SK-N-SH (cell line): ENCODE measurements at regions not wholly inside any gene's neighbourhood (a gene's known extent, or its start where the extent isn't known, plus 50 kb on each side); places are given as distances from the start of the nearest gene placed in this dataset.

Source experiments
- CTCF ChIA-PET: fragments of 300-600, 350-600 bp; formaldehyde crosslinking; extraction: SDS; loops from one replicate; lab custom pipeline; 2021; lab: Yijun Ruan, JAX
- POLR2A ChIA-PET: fragments of 350-600 bp; sonication (Branson Sonifier 250); formaldehyde crosslinking; extraction: SDS; loops from one replicate; lab custom pipeline; 2020; ENCODE audit warnings: antibody characterized with exemption, inconsistent platforms; lab: Yijun Ruan, JAX
- DNase-seq: peaks from one replicate; pipeline ENCODE4 v3.0.0; 2012
- H2AFZ ChIP-seq: fragments of 200-600 bp; sonication (generic); 2 replicates; pipeline ENCODE4 v1.8.1; 2016; ENCODE audit warnings: antibody characterized with exemption, mild to moderate bottlenecking, low read depth
- H3F3A ChIP-seq: fragments of 200-600 bp; sonication (generic); replicated peaks from 2 replicates; pipeline ENCODE3; 2016; ENCODE audit warnings: antibody characterized with exemption, mild to moderate bottlenecking; ENCODE audit not compliant: insufficient read depth
- H3K27ac ChIP-seq, 2 experiments: fragments of 200-500 bp in 1 of 2; fragments of 200-600 bp in 1 of 2; sonication (Bioruptor generic) in 1 of 2; sonication (generic), shearing (Covaris generic) in 1 of 2; 2 replicates each; pipeline versions ENCODE4 v1.5.1 to v1.6.1; 2014 to 2016; ENCODE audit warnings: low read depth in 2 of 2, inconsistent platforms in 1 of 2, low read length in 1 of 2, mild to moderate bottlenecking in 1 of 2, mixed read lengths in 1 of 2
- H3K27me3 ChIP-seq: fragments of 200-600 bp; sonication (generic), shearing (Covaris generic); 2 replicates; pipeline ENCODE4 v1.6.1; 2016; ENCODE audit warnings: mixed run types; ENCODE audit not compliant: insufficient read depth
- H3K36me3 ChIP-seq, 2 experiments: fragments of 200-500 bp in 1 of 2; fragments of 200-600 bp in 1 of 2; sonication (Bioruptor generic) in 1 of 2; sonication (generic) in 1 of 2; replicated peaks in 1 of 2; 2 replicates each; pipeline versions ENCODE3 to v1.5.1; 2014 to 2016; ENCODE audit warnings: low read length in 1 of 2, mild to moderate bottlenecking in 1 of 2; ENCODE audit not compliant: insufficient read depth in 2 of 2, control insufficient read depth in 1 of 2
- H3K4me1 ChIP-seq, 2 experiments: fragments of 200-500 bp in 1 of 2; fragments of 200-600 bp in 1 of 2; sonication (Bioruptor generic) in 1 of 2; sonication (generic), shearing (Covaris generic) in 1 of 2; 2 replicates each; pipeline versions ENCODE4 v1.5.1 to v1.6.1; 2014 to 2016; ENCODE audit warnings: low read depth in 1 of 2, low read length in 1 of 2, mixed run types in 1 of 2; ENCODE audit not compliant: insufficient read depth in 2 of 2, control insufficient read depth in 1 of 2
- H3K4me2 ChIP-seq: fragments of 200-600 bp; sonication (generic), shearing (Covaris generic); 2 replicates; pipeline ENCODE4 v1.6.1; 2017; ENCODE audit warnings: mixed run types
- H3K4me3 ChIP-seq, 2 experiments: fragments of 200-500 bp in 1 of 2; fragments of 200-600 bp in 1 of 2; sonication (Bioruptor generic) in 1 of 2; sonication (generic), shearing (Covaris generic) in 1 of 2; 2 replicates each; pipeline versions ENCODE4 v1.5.1 to v1.8.1; 2014 to 2016; ENCODE audit warnings: low read depth in 2 of 2, inconsistent platforms in 1 of 2, low read length in 1 of 2, mild to moderate bottlenecking in 1 of 2, mixed read lengths in 1 of 2, moderate library complexity in 1 of 2
- H3K79me2 ChIP-seq: fragments of 200-600 bp; sonication (generic); 2 replicates; pipeline ENCODE4 v1.8.1; 2017; ENCODE audit warnings: mild to moderate bottlenecking; ENCODE audit not compliant: insufficient read depth
- H3K9ac ChIP-seq: fragments of 200-600 bp; sonication (generic); 2 replicates; pipeline ENCODE4 v1.6.1; 2017; ENCODE audit warnings: mixed run types
- H3K9me2 ChIP-seq: fragments of 200-600 bp; sonication (generic); 2 replicates; pipeline ENCODE4 v1.6.1; 2017; ENCODE audit warnings: mixed run types
- H3K9me3 ChIP-seq: fragments of 200-600 bp; sonication (generic); 2 replicates; pipeline ENCODE4 v1.6.1; 2017; ENCODE audit warnings: mixed run types, mild to moderate bottlenecking, moderate library complexity
- H4K20me1 ChIP-seq: fragments of 200-600 bp; sonication (generic); 2 replicates; pipeline ENCODE4 v1.6.1; 2017; ENCODE audit warnings: mild to moderate bottlenecking, mixed run types; ENCODE audit not compliant: insufficient read depth
- ELF1 ChIP-seq: IDR thresholded peaks from 2 replicates; pipeline ENCODE4 v1.4.0; 2012
- EZH2phosphoT487 ChIP-seq: fragments of 200-600 bp; sonication (generic); IDR thresholded peaks from 2 replicates; pipeline ENCODE4 v1.6.1; 2017; ENCODE audit warnings: low read depth, mixed run types, mild to moderate bottlenecking, antibody characterized with exemption, moderate library complexity, borderline replicate concordance
- GATA2 ChIP-seq: sonication (generic); formaldehyde crosslinking; IDR thresholded peaks from 2 replicates; pipeline ENCODE4 v1.5.0; 2020; ENCODE audit warnings: mild to moderate bottlenecking, missing genetic modification reagents
- JUND ChIP-seq: IDR thresholded peaks from 2 replicates; pipeline ENCODE4 v1.4.0; 2012
- MEF2A ChIP-seq: IDR thresholded peaks from 2 replicates; pipeline ENCODE4 v1.4.0; 2012; ENCODE audit warnings: low read depth, borderline replicate concordance
- NFIC ChIP-seq: IDR thresholded peaks from 2 replicates; pipeline ENCODE4 v1.4.0; 2012; ENCODE audit warnings: borderline replicate concordance
- POLR2AphosphoS5 ChIP-seq: IDR thresholded peaks from 2 replicates; pipeline ENCODE4 v1.6.1; 2012; ENCODE audit warnings: low read depth, low read length
- RCOR1 ChIP-seq: fragments of 150-350 bp; IDR thresholded peaks from 2 replicates; pipeline ENCODE4 v1.6.1; 2017; ENCODE audit warnings: antibody characterized with exemption, low read length
- RXRA ChIP-seq: IDR thresholded peaks from 2 replicates; pipeline ENCODE4 v1.4.0; 2012; ENCODE audit warnings: low read depth, mild to moderate bottlenecking, borderline replicate concordance
- SMC3 ChIP-seq: IDR thresholded peaks from 2 replicates; pipeline ENCODE4 v1.6.1; 2012; ENCODE audit warnings: low read depth, low read length, improper control_type of control experiment
- TEAD4 ChIP-seq: IDR thresholded peaks from 2 replicates; pipeline ENCODE4 v1.4.0; 2012; ENCODE audit warnings: mild to moderate bottlenecking, borderline replicate concordance; ENCODE audit not compliant: insufficient read depth
- WGBS: methylation state at CpG from one replicate; pipeline ENCODE4 v1.1.6; 2017; ENCODE audit warnings: low lambda C conversion rate; 5-methylcytosine and 5-hydroxymethylcytosine counted together
- TF ChIP-seq, protein P1 (sequence below): IDR thresholded peaks from 2 replicates; pipeline ENCODE4 v1.4.0; 2012; ENCODE audit warnings: low read depth

DNA sequence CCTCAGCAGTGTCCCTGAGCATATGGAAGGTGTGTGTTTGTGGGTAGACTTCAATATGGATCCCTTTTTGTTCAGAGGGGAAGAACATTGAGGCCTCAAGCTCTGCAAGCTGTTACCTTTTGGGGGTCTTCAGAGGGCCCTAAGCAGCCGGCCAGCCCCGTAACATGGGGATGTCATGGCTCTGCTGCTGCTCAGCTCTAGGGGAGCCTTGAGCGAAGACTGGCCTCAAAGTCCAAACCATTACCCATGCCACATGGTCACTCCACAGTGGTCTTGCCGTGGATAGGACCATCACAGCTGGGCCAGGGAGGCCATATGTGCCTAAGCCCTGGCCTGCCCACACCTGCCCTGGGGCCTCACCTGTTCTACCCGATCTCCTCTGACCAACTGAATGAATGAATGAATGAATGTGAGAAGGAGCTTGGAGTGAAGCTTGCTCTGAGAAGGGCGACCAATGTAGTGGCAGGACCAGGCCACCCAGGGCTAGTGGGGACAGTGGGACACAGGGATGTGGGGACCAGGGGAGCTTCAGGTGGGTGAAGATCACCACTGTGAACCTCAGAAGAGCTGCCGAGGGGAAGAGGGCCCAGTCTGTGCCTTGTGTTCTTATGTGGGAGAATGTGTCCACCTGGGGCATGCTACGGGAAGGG lies 754.6 kb downstream of the BRD1 start:
- no peaks in the 10 kb centered on the region for H3K79me2 ChIP-seq
- H3K9me2 ChIP-seq, result no peaks in the 10 kb centered on the region
- no peak overlapping the region for H2AFZ ChIP-seq
- POLR2A ChIA-PET, result no interaction called here
- no peak overlapping the region for H3K4me2 ChIP-seq
- peaks cover 0 to 45% of the 10 kb centered on the region in 2 experiments; a peak in 1 of 4 replicates for H3K4me1 ChIP-seq
- TF ChIP-seq RXRA, result no peak
- TF ChIP-seq RCOR1, result no peak
- TF ChIP-seq, all 33 proteins: peak for 0
- DNase-seq, result no peak
- Histone ChIP-seq H3K27ac (no peak overlapping the region; a peak in 1 of 4 replicates), H3K36me3 (no peaks in the 10 kb centered on the region), H3K27me3 (no peaks in the 10 kb centered on the region), H3K9me3 (no peaks in the 10 kb centered on the region), H3K4me3 (no peak overlapping the region), H4K20me1 (no peaks in the 10 kb centered on the region), H3F3A (no peaks in the 10 kb centered on the region), H3K9ac (no peak overlapping the region)
- 23% methylated on average over 5 of the region's 8 CpGs for WGBS
- CTCF ChIA-PET, result interaction anchor here (1.4 kb wide), 1 partner anchor 26 kb away, joined by 8 read pairs; no protein-coding TSS in a partner anchor

DNA sequence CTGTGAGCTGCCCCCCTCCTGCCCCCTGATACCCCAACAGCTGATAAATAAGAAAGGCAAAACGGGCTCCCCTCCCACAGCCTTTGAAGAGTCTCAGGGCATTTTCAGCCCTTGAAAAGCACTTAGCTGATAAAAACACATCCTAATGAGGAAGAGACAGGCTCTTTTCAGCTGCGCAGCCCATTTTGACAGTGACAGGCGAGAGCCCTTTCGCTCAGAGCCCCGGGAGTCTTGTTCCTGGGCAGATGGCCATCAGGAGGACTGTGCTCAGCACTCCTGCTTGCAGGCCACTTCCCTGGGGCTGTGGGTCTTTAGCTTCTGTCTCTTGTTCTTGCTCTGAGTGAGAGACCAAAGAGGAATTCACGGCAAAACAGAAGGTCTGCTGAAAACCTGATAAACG lies 757.2 kb downstream of the BRD1 start:
- Histone ChIP-seq H3K9me2 (no peaks in the 10 kb centered on the region), H2AFZ (no peak overlapping the region), H3K9me3 (no peaks in the 10 kb centered on the region), H3K36me3 (no peaks in the 10 kb centered on the region), H3F3A (no peaks in the 10 kb centered on the region), H3K4me1 (peaks cover 0 to 32% of the 10 kb centered on the region in 2 experiments; a peak in 1 of 4 replicates), H3K27me3 (no peaks in the 10 kb centered on the region), H3K79me2 (no peaks in the 10 kb centered on the region), H3K4me3 (no peak overlapping the region), H3K4me2 (no peak overlapping the region), H4K20me1 (no peaks in the 10 kb centered on the region), H3K27ac (peak overlapping the region in 1 of 2 experiments; percentile 73; a peak in 2 of 4 replicates), H3K9ac (no peak overlapping the region)
- 3% methylated on average over 3 of the region's 7 CpGs for WGBS
- no peak for DNase-seq
- no peak for TF ChIP-seq MEF2A
- TF ChIP-seq GATA2, result peak; percentile 34; the same call in 1 of the 2 replicates
- POLR2A ChIA-PET, result no interaction called here
- CTCF ChIA-PET, result interaction anchor here (0.6 to 1.1 kb wide), 3 partner anchors 52 to 234 kb away, joined by 3 read pairs; no protein-coding TSS in a partner anchor

DNA sequence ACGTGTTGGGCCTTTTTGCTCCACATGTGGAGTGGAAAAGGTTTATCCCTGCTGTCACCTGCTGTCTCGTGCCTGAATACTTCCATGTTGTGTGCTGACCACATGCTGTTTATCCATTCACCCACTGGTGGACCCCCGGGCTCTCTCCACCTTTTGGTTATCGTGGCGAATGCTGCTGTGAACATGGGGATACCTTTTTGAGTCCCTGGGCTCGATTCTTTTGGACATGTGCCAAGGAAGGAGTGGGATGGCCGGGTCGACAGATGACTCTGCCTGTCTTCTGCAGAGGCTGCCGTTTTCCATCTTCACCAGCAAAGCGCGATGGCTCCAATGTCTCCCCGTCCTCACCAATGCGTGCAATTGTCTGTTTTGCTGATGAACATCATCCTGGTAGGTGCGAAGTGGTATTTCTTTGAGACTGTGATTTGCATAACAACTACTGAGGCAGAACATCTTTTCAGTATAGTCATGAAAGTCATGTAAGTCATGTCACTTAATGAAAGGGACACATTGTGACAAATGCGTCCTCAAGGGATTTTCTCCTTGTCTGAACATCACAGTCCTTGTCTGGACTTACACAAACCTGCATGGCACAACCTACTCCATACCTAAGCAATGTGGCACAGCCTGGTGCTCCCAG lies 758.7 kb downstream of the BRD1 start:
- Histone ChIP-seq H2AFZ (no peak overlapping the region), H3K36me3 (no peaks in the 10 kb centered on the region), H3K4me2 (no peak overlapping the region), H3K9ac (no peak overlapping the region), H3K4me1 (peaks cover 0 to 33% of the 10 kb centered on the region in 2 experiments; a peak in 1 of 4 replicates), H3K27me3 (no peaks in the 10 kb centered on the region), H3K9me3 (no peaks in the 10 kb centered on the region), H3K27ac (peak overlapping the region in 1 of 2 experiments; percentile 60; a peak in 1 of 4 replicates), H4K20me1 (no peaks in the 10 kb centered on the region), H3F3A (no peaks in the 10 kb centered on the region), H3K9me2 (no peaks in the 10 kb centered on the region), H3K79me2 (no peaks in the 10 kb centered on the region), H3K4me3 (no peak overlapping the region)
- CTCF ChIA-PET, result no interaction called here
- TF ChIP-seq POLR2AphosphoS5 (no peak), SMC3 (no peak), JUND (no peak), TEAD4 (no peak), ELF1 (no peak), RXRA (no peak), EZH2phosphoT487 (no peak), NFIC (no peak)
- TF ChIP-seq, protein P1, sequence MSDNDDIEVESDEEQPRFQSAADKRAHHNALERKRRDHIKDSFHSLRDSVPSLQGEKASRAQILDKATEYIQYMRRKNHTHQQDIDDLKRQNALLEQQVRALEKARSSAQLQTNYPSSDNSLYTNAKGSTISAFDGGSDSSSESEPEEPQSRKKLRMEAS, result no peak
- 22% methylated on average over 15 of the region's 15 CpGs for WGBS
- POLR2A ChIA-PET, result no interaction called here
- no peak for DNase-seq
